SK-N-MC (cell line): ENCODE measurements at regions not wholly inside any gene's neighbourhood (a gene's known extent, or its start where the extent isn't known, plus 50 kb on each side); places are given as distances from the start of the nearest gene placed in this dataset.

ENCODE experiments used
- DNase-seq: peaks from one replicate; pipeline ENCODE4 v3.0.0-alpha.2; 2011; ENCODE audit warnings: low read depth, low spot score
- H3K27ac ChIP-seq: fragments of 200-600 bp; sonication (generic); 2 replicates; pipeline ENCODE4 v1.5.1; 2016; ENCODE audit warnings: mixed run types
- H3K36me3 ChIP-seq: fragments of 200-600 bp; sonication (generic); 2 replicates; pipeline ENCODE4 v1.6.1; 2017; ENCODE audit warnings: antibody characterized with exemption, low read length, mixed read lengths; ENCODE audit not compliant: insufficient read depth
- H3K4me3 ChIP-seq: fragments of 200-600 bp; sonication (generic); 2 replicates; pipeline ENCODE4 v1.5.1; 2016
- H3K9ac ChIP-seq: fragments of 200-600 bp; sonication (generic); 2 replicates; pipeline ENCODE4 v1.8.0; 2017; ENCODE audit warnings: mixed run types, mixed read lengths; ENCODE audit not compliant: insufficient read length
- H3K9me3 ChIP-seq: fragments of 200-600 bp; sonication (generic); 2 replicates; pipeline ENCODE4 v1.6.1; 2017; ENCODE audit warnings: low read depth, mild to moderate bottlenecking, antibody characterized with exemption, low read length, moderate library complexity, mixed read lengths
- EZH2 ChIP-seq: fragments of 200-600 bp; sonication (generic); IDR thresholded peaks from one replicate; pipeline ENCODE4 v1.6.1; 2017; ENCODE audit warnings: antibody characterized with exemption
- FOXP2 ChIP-seq: optimal IDR thresholded peaks from 2 replicates; pipeline ENCODE3; 2011; ENCODE audit warnings: mild to moderate bottlenecking, moderate library complexity; ENCODE audit not compliant: insufficient read depth; ENCODE audit errors: extremely low read length, control extremely low read depth
- POLR2AphosphoS5 ChIP-seq: IDR thresholded peaks from 2 replicates; pipeline ENCODE4 v1.6.1; 2012; ENCODE audit warnings: mild to moderate bottlenecking, low read depth, low read length, borderline replicate concordance

DNA sequence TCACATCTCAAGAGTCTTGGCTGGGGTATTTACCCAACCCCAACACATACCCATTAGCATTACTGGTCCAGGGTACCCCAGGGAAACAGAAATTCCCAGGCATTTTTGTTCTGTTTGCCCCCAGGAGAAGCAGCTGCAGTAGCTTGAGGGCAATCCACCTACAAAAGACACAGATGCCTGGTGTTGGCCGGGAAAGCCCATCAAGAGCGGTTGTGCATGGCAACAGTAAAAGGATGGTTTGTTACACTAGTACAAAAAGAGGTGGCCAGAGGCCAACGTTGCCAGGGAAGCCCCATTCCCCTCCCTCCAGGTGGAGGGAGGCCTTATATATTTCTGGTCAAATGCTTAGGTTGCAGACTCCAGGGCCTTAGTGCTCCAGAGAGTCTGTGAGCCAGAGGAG, 637.8 kb downstream of the BCOR start:
- no peak overlapping the region for H3K4me3 ChIP-seq
- no peaks in the 10 kb centered on the region for H3K9me3 ChIP-seq
- H3K9ac ChIP-seq, result no peak overlapping the region
- DNase-seq, result no peak
- no peak overlapping the region for H3K27ac ChIP-seq
- TF ChIP-seq POLR2AphosphoS5 (no peak), FOXP2 (no peak)
- H3K36me3 ChIP-seq, result no peaks in the 10 kb centered on the region

DNA sequence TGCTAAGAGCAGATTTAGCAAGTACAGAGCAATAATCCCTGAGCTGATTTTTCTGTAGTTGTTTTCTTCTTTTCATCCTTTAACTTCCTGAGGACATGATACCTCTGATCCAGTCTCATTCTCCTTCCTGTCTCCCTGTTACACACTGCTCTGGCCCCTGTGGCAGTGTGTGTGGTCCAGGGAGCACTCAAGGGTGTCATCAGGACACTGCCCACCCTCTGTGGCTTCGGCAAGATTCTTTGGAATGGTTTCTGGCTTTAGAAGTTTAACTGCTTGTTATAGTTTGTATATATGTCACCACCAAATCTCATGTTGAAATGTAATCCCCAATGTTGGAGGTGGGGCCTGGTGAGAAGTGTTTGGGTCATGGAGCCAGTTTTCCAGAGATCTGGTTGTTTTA, 637.3 kb downstream of the BCOR start:
- no peak overlapping the region for H3K9ac ChIP-seq
- H3K9me3 ChIP-seq, result no peaks in the 10 kb centered on the region
- H3K4me3 ChIP-seq, result no peak overlapping the region
- TF ChIP-seq POLR2AphosphoS5 (no peak), EZH2 (no peak), FOXP2 (no peak)
- no peaks in the 10 kb centered on the region for H3K36me3 ChIP-seq
- no peak overlapping the region for H3K27ac ChIP-seq
- DNase-seq, result no peak

- no peaks in the 10 kb centered on the region for H3K36me3 ChIP-seq
- DNase-seq, result no peak
Measured at GRCh38 chrX:39462835-39463234, 634.9 kb downstream of the BCOR start.

DNA sequence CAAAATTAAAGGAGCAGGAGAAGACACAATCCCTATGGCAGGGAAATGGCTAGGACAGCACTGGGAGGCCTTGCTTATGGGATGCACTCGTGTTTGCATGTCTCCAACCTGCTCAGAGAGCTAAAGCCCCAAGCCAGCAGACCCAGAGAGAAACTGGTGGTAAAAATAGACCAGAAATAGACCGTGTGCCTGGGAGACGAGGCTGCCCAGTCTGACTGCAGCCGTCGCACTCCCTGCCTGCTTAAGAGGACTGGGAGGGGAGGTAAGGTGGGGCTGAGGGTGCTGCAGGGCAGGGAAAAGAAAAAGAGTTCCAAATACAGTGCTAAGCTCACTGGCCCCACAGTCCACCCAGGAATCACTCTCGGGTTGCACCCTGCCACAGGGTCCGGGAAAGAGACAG, 633.5 kb downstream of the BCOR start:
- H3K9me3 ChIP-seq, result no peaks in the 10 kb centered on the region
- H3K4me3 ChIP-seq, result no peak overlapping the region
- H3K9ac ChIP-seq, result no peak overlapping the region
- no peaks in the 10 kb centered on the region for H3K36me3 ChIP-seq
- TF ChIP-seq EZH2 (no peak), POLR2AphosphoS5 (no peak), FOXP2 (no peak)
- DNase-seq, result no peak
- H3K27ac ChIP-seq, result no peak overlapping the region

More at GRCh38 chrX:39462835-39463234, 634.9 kb downstream of the BCOR start:
- no peaks in the 10 kb centered on the region for H3K9me3 ChIP-seq
- H3K9ac ChIP-seq, result no peak overlapping the region
- no peak overlapping the region for H3K27ac ChIP-seq
- no peak overlapping the region for H3K4me3 ChIP-seq
- no peak for TF ChIP-seq FOXP2
- TF ChIP-seq EZH2, result no peak
- no peak for TF ChIP-seq POLR2AphosphoS5

DNA sequence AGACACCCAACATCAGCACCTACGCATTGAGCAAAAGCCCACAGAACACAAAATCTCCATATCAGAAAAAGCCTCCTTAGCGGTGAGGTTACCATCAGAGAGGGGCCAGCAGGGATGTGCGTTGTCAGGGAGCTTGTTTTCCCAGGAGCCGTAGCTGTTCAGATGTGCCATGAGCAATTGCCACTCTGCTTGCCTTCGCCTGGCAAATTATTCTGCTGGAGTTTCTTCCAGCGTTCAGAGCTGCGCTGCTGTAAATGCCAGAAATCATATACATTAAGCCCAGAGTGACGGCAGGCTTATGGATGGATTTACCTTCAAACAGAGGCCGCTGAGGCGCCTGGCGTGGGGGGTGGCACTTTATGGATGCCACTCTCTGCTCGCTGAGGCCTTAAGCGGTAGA, 632.3 kb downstream of the BCOR start:
- Histone ChIP-seq H3K9me3 (no peaks in the 10 kb centered on the region), H3K9ac (no peak overlapping the region), H3K36me3 (no peaks in the 10 kb centered on the region), H3K27ac (no peak overlapping the region), H3K4me3 (no peak overlapping the region)
- TF ChIP-seq FOXP2, result no peak
- TF ChIP-seq EZH2, result no peak
- TF ChIP-seq POLR2AphosphoS5, result no peak
- DNase-seq, result no peak

DNA sequence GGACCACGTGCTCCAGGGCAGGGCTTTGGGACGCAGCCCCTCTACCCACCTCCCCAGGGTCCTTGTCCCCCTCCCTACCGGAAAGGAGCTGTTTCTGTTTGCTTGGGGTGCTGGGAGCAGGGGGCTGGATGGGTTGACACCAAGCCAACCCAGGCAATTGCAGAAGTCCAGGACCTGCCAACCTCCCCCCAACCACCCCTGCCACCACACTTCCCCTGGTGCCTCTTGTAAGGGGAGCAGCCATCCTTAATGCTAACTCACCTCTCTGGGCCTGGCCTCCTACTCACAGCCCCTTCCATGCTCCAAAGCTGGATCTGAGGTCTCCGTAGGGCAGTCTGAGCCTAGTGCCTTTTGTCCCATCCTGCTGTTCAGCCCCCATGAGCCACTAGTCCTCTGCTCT, 631.9 kb downstream of the BCOR start:
- H3K9ac ChIP-seq, result no peak overlapping the region
- H3K9me3 ChIP-seq, result no peaks in the 10 kb centered on the region
- DNase-seq, result no peak
- TF ChIP-seq EZH2, result no peak
- no peak for TF ChIP-seq POLR2AphosphoS5
- no peak for TF ChIP-seq FOXP2
- H3K4me3 ChIP-seq, result no peak overlapping the region
- H3K36me3 ChIP-seq, result no peaks in the 10 kb centered on the region
- H3K27ac ChIP-seq, result no peak overlapping the region

DNA sequence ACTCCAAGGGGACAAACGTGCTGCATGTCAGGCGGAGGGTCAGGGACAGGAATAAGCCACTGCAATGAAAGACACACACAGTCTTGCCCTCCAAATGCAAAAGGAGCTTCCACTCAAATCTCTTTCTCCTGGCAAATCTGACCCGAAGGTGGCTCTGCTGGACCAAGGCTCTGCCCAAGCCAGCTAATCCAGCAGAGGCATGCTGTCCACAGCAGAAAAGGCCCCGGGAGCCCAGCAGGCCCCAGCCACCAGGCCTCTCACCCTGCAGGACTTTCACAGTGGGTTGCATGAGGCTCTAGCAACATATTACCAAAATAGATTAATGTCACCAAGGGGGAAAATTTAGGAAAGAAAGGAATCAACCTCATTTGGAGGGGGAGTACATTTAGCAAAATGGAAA, 628.6 kb downstream of the BCOR start:
- no peak overlapping the region for H3K4me3 ChIP-seq
- no peak overlapping the region for H3K9ac ChIP-seq
- no peak for DNase-seq
- H3K9me3 ChIP-seq, result no peaks in the 10 kb centered on the region
- TF ChIP-seq EZH2 (no peak), POLR2AphosphoS5 (no peak), FOXP2 (no peak)
- H3K27ac ChIP-seq, result no peak overlapping the region
- H3K36me3 ChIP-seq, result no peaks in the 10 kb centered on the region

GRCh38 chrX:39470588-39471407, 627.0 kb downstream of the BCOR start:
- no peaks in the 10 kb centered on the region for H3K36me3 ChIP-seq
- DNase-seq, result no peak
- no peak overlapping the region for H3K9ac ChIP-seq
- no peak overlapping the region for H3K27ac ChIP-seq
- TF ChIP-seq POLR2AphosphoS5, result no peak
- TF ChIP-seq FOXP2, result no peak
- TF ChIP-seq EZH2, result no peak
- no peaks in the 10 kb centered on the region for H3K9me3 ChIP-seq
- H3K4me3 ChIP-seq, result no peak overlapping the region

DNA sequence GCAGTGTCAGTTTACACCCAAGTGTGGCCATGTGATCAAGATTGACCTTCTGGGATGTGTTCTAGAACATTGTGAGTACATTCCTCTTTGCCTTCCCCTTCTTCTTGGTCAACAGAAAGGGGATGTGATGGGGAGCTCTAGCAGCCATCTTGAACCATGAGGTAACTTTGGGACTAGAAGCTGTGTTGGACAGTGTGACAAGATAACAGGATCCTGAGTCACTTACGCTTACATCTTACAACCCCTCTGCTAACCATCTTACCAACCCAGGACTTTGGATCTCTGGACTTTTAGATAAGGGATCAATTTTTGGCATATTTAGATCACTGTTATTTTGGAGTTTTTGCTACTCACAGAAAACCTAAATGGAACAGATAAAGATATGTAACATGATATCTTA, 625.6 kb downstream of the BCOR start:
- Histone ChIP-seq H3K27ac (no peak overlapping the region), H3K9ac (no peak overlapping the region), H3K9me3 (no peaks in the 10 kb centered on the region), H3K4me3 (no peak overlapping the region), H3K36me3 (no peaks in the 10 kb centered on the region)
- TF ChIP-seq POLR2AphosphoS5 (no peak), FOXP2 (no peak), EZH2 (no peak)
- DNase-seq, result no peak
